GM13976 (cell line): ENCODE measurements at regions not wholly inside any gene's neighbourhood (a gene's known extent, or its start where the extent isn't known, plus 50 kb on each side); places are given as distances from the start of the nearest gene placed in this dataset.
A peak's percentile ranks its signal among the peaks of the same experiment; 100 is the strongest.

Experiments used
- DNase-seq: peaks from one replicate; pipeline ENCODE4 v3.0.0; 2012; ENCODE audit warnings: low spot score
- CTCF ChIP-seq: IDR thresholded peaks from 2 replicates; pipeline ENCODE4 v1.5.1; 2012; ENCODE audit warnings: borderline replicate concordance, mild to moderate bottlenecking; ENCODE audit not compliant: insufficient read depth; ENCODE audit errors: extremely low read depth, missing control alignments, control extremely low read depth
- in situ Hi-C: fragments of 300-500 bp; cut with MboI; formaldehyde crosslinking; loops from one replicate; pipeline ENCODE4 v1.12.0; 2022; ENCODE audit warnings: low sequenced_read_pairs, mixed read lengths, inconsistent platforms; ENCODE audit not compliant: unreplicated experiment

- no peak for DNase-seq
- in situ Hi-C loops = loop anchor here (25.0 kb wide), 1 partner anchor 898 kb away; no protein-coding TSS in a partner anchor
- TF ChIP-seq CTCF = no peak
Observed at GRCh38 chr1:177784936-177785335, 184.9 kb downstream of the SEC16B start.

GRCh38 chr1:177784409-177784808, 185.4 kb downstream of the SEC16B start:
- no peak for TF ChIP-seq CTCF
- DNase-seq = no peak
- in situ Hi-C loops = loop anchor here (25.0 kb wide), 1 partner anchor 897 kb away; no protein-coding TSS in a partner anchor

- no peak for TF ChIP-seq CTCF
- no peak for DNase-seq
- in situ Hi-C loops = loop anchor here (25.0 kb wide), 1 partner anchor 896 kb away; no protein-coding TSS in a partner anchor
Observed at GRCh38 chr1:177783051-177783450, 186.8 kb downstream of the SEC16B start.

- peak; percentile 28 for DNase-seq
- in situ Hi-C loops = loop anchor here (25.0 kb wide), 1 partner anchor 893 kb away; no protein-coding TSS in a partner anchor
- peak; percentile 22 for TF ChIP-seq CTCF
Observed at GRCh38 chr1:177780096-177780700, 189.7 kb downstream of the SEC16B start.

GRCh38 chr1:177779166-177779965, 190.5 kb downstream of the SEC16B start:
- no peak for TF ChIP-seq CTCF
- in situ Hi-C loops = loop anchor here (25.0 kb wide), 1 partner anchor 892 kb away; no protein-coding TSS in a partner anchor
- no peak for DNase-seq

- TF ChIP-seq CTCF = no peak
- DNase-seq = no peak
- in situ Hi-C loops = loop anchor here (25.0 kb wide), 1 partner anchor 889 kb away; no protein-coding TSS in a partner anchor
Observed at GRCh38 chr1:177775924-177776323, 193.9 kb downstream of the SEC16B start.
